ENCODE measurements at regions not wholly inside any gene's neighbourhood (a gene's known extent, or its start where the extent isn't known, plus 50 kb on each side); places are given as distances from the start of the nearest gene placed in this dataset.

DNA sequence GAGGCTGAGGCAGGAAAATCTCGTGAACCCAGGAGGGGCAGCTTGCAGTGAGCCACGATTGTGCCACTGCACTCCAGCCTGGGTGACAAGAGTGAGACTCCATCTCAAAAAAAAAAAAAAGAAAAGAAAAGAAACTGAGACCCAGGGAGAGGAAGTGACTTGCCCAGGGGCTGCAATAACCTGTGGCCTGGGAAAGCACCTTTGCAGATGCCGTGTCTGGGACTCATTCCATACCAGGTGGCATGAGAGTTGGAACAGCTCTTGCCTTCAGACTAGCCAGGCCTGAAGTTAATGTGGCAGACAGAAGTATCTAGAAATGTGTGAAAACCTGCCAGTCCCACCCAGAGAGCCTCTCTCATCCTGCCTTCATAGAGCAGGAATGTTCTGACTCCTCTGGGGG lies 65.4 kb downstream of the PHETA1 start:
- Histone ChIP-seq H3K9ac (ENCODE audit: low read length) (no peak overlapping the region), H3K9me2 (ENCODE audit: insufficient read depth, low read length) (no peaks in the 10 kb centered on the region), H4K20me1 (ENCODE audit: insufficient read depth) (no peaks in the 10 kb centered on the region), H2AFZ (ENCODE audit: low read depth, low read length) (no peak overlapping the region), H3K9me3 (ENCODE audit: low read length) (peaks cover 12% of the 10 kb centered on the region), H3K36me3 (ENCODE audit: insufficient read depth, low read length) (no peaks in the 10 kb centered on the region), H3K4me2 (ENCODE audit: low read length) (no peak overlapping the region), H3K79me2 (replicated peaks; ENCODE audit: insufficient read depth, low read length) (no peaks in the 10 kb centered on the region), H3K27me3 (ENCODE audit: insufficient read depth, low read depth, low read length) (no peaks in the 10 kb centered on the region), H3K4me3 (ENCODE audit: low read length) (no peak overlapping the region), H3K27ac (ENCODE audit: low read length) (no peak overlapping the region), H3F3A (ENCODE audit: insufficient read depth, low read length, poor library complexity, severe bottlenecking) (no peaks in the 10 kb centered on the region)
- TF ChIP-seq EP300 (conservative IDR thresholded peaks at IDR 0.05; ENCODE audit: poor library complexity, severe bottlenecking) (no peak), MXI1 (conservative IDR thresholded peaks at IDR 0.05; ENCODE audit: poor library complexity, severe bottlenecking) (no peak), POLR2AphosphoS5 (IDR thresholded peaks at IDR 0.05) (no peak), SMC3 (conservative IDR thresholded peaks at IDR 0.05; ENCODE audit: poor library complexity) (no peak), EZH2 (IDR thresholded peaks at IDR 0.05; ENCODE audit: borderline replicate concordance, insufficient read depth, low read length, poor library complexity, severe bottlenecking) (no peak), REST (IDR thresholded peaks at IDR 0.05; ENCODE audit: borderline replicate concordance) (no peak), TAF1 (IDR thresholded peaks at IDR 0.05; ENCODE audit: low read depth) (no peak), CTCF (IDR thresholded peaks at IDR 0.05; ENCODE audit: poor library complexity, severe bottlenecking) (no peak), RAD21 (conservative IDR thresholded peaks at IDR 0.05) (no peak)

DNA sequence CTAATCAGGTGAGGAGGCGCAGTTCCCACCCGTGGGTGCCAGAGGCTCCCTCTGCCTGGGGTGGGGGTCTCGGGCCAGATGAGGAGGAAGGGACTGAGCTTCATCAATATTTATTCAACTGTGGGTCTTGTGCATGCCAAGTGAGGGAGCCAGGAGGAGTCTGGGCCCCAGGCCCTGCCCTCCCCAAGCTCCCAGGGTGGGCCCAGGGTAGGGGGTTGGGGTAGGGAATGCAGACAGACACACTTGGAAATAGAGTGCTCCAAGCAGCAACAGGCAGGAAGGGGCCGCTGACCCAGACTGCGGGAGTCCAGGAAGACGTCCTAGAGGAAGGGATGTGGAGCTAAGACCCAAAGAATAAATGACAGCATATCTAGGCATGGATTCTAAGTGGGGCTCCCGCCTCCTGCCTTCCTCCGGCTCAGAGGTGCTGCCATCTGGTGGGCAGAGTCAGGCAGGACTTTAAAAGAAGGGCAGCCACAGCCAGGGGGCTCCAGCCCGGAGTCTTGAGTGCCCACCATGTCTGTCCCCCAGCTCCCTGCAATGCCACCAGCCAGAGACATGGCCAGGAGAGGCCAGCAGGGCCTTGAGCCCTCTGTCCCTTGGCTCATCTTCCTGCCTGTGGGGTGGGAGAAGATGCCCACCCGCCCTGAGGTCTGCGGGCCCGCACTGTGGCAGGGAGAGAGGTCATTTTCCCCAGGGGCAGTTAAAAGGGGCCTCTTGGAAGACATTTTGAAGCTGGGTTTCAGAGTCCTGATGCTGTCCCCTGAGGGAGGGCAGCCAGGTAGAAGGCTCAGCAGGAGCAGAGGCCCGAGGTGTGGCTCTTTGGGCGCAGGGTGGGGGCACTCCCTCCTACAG lies 70.1 kb downstream of the PHETA1 start:
- no peak overlapping the region for H3K9ac ChIP-seq (ENCODE audit: low read length)
- H2AFZ ChIP-seq (ENCODE audit: low read depth, low read length) = no peak overlapping the region
- H3K27me3 ChIP-seq (ENCODE audit: insufficient read depth, low read depth, low read length) = no peaks in the 10 kb centered on the region
- H4K20me1 ChIP-seq (ENCODE audit: insufficient read depth) = no peaks in the 10 kb centered on the region
- no peaks in the 10 kb centered on the region for H3F3A ChIP-seq (ENCODE audit: insufficient read depth, low read length, poor library complexity, severe bottlenecking)
- no peak overlapping the region for H3K4me3 ChIP-seq (ENCODE audit: low read length)
- H3K27ac ChIP-seq (ENCODE audit: low read length) = no peak overlapping the region
- H3K9me3 ChIP-seq (ENCODE audit: low read length) = peaks cover under 1% of the 10 kb centered on the region
- TF ChIP-seq SMC3 (conservative IDR thresholded peaks at IDR 0.05; ENCODE audit: poor library complexity) (peak; percentile 96), RAD21 (conservative IDR thresholded peaks at IDR 0.05) (peak; percentile 87), REST (IDR thresholded peaks at IDR 0.05; ENCODE audit: borderline replicate concordance) (no peak), CTCF (IDR thresholded peaks at IDR 0.05; ENCODE audit: poor library complexity, severe bottlenecking) (peak; percentile 91)
- H3K4me2 ChIP-seq (ENCODE audit: low read length) = no peak overlapping the region
- H3K36me3 ChIP-seq (ENCODE audit: insufficient read depth, low read length) = no peaks in the 10 kb centered on the region
- no peaks in the 10 kb centered on the region for H3K79me2 ChIP-seq (replicated peaks; ENCODE audit: insufficient read depth, low read length)
- no peaks in the 10 kb centered on the region for H3K9me2 ChIP-seq (ENCODE audit: insufficient read depth, low read length)
